ENCODE measurements at regions not wholly inside any gene's neighbourhood (a gene's known extent, or its start where the extent isn't known, plus 50 kb on each side); places are given as distances from the start of the nearest gene placed in this dataset.
A peak's percentile ranks its signal among the peaks of the same experiment; 100 is the strongest.

GRCh38 chr14:101707068-101707842, 54.3 kb upstream of the PPP2R5C start:
- DNase-seq = peak; percentile 75

- no peak for DNase-seq
These were observed 53.5 kb upstream of the PPP2R5C start for GRCh38 chr14:101707863-101708620.

- DNase-seq = no peak
These were observed 52.5 kb upstream of the PPP2R5C start for GRCh38 chr14:101708853-101709532.

- DNase-seq = no peak
These were observed 52.0 kb upstream of the PPP2R5C start for GRCh38 chr14:101709533-101709881.

DNA sequence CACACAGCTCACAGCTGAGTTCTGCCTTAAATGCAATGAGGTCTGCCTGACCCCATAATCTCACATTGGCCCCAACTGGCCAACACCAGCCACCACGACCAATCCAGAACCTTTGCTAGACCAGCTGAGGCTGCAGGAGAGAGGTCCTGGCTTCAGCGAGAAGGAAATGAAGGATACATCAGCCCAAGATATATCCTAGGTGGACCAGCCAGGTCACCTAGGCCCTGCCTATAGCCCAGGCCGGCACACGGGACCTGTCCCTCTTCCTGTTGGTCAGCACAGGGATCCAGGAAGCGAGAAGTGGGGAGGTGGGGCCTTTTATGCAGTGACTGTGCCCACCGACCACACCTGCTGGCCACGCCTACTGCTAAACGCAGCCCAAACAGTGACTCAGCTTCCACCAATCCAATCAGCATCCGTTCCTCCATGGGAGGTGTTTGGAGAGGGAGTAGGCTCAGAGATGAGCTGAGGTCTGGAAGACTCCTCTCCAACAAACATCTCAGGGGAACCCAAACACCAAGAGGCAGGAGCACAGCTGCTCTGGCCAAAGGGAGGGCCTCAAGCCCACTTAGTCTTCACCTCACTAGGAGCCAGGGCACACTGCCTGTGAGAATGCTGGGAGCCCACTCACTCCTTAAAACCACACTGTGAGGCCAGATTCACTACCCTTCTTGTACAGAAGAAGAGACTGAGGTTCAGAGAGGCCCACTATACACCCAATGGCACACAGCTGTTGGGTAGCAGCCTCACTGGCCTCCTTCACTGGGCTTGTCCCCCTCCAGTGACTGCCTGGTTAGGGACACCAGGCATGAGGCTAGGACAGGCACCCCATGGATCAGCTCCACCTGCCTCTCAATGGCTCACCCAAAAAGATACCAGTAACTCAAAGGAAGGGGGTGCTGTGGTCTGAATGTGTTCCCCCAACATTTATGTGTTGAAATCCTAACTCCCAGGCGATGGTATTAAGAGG, 51.3 kb upstream of the PPP2R5C start:
- DNase-seq = no peak

GRCh38 chr14:101711041-101711856, 50.3 kb upstream of the PPP2R5C start:
- no peak for DNase-seq

Data from NCI-H1105 (cell line).